GM19023 (cell line): ENCODE measurements at regions not wholly inside any gene's neighbourhood (a gene's known extent, or its start where the extent isn't known, plus 50 kb on each side); places are given as distances from the start of the nearest gene placed in this dataset.
A peak's percentile ranks its signal among the peaks of the same experiment; 100 is the strongest.
"Not testable (repeated sequence)": the region's sequence is repeated elsewhere in the genome, so short reads cannot be mapped to it uniquely, and the experiment has no call there.

Experiments used
- ATAC-seq: cut with Tn5 transposase; IDR thresholded peaks from one replicate; pipeline ENCODE4 v1.9.1; 2021; ENCODE audit warnings: mild to moderate bottlenecking, moderate library complexity; ENCODE audit not compliant: unreplicated experiment

- ATAC-seq = no peak
These were observed 235.8 kb downstream of the EPHA7 start for GRCh38 chr6:93183531-93183972.

- ATAC-seq = no peak
These were observed 236.3 kb downstream of the EPHA7 start for GRCh38 chr6:93182938-93183479.

- no peak for ATAC-seq
These were observed 241.4 kb downstream of the EPHA7 start for GRCh38 chr6:93177918-93178317.

- no peak for ATAC-seq
These were observed 241.9 kb downstream of the EPHA7 start for GRCh38 chr6:93177438-93177837.

GRCh38 chr6:93176070-93176469 is 243.3 kb downstream of the EPHA7 start:
- peak; percentile 84 for ATAC-seq

GRCh38 chr6:93173573-93173972 is 245.8 kb downstream of the EPHA7 start:
- ATAC-seq = not testable (repeated sequence)

GRCh38 chr6:93165850-93166430 is 253.4 kb downstream of the EPHA7 start:
- no peak for ATAC-seq

- ATAC-seq = no peak
These were observed 254.6 kb downstream of the EPHA7 start for GRCh38 chr6:93164781-93165180.

GRCh38 chr6:93163146-93163545 is 256.2 kb downstream of the EPHA7 start:
- no peak for ATAC-seq

- ATAC-seq = peak; percentile 64
These were observed 279.8 kb downstream of the EPHA7 start for GRCh38 chr6:93139408-93140081.

GRCh38 chr6:93136111-93136510 is 283.2 kb downstream of the EPHA7 start:
- no peak for ATAC-seq

- ATAC-seq = no peak
These were observed 295.2 kb downstream of the EPHA7 start for GRCh38 chr6:93124006-93124632.

- no peak for ATAC-seq
These were observed 295.8 kb downstream of the EPHA7 start for GRCh38 chr6:93123585-93123984.

GRCh38 chr6:93120154-93120742 is 299.1 kb downstream of the EPHA7 start:
- ATAC-seq = no peak

- ATAC-seq = no peak
These were observed 313.5 kb downstream of the EPHA7 start for GRCh38 chr6:93105907-93106306.

- no peak for ATAC-seq
These were observed 314.3 kb downstream of the EPHA7 start for GRCh38 chr6:93105017-93105416.

GRCh38 chr6:93104195-93104817 is 315.1 kb downstream of the EPHA7 start:
- ATAC-seq = no peak

GRCh38 chr6:93088621-93089501 is 330.5 kb downstream of the EPHA7 start:
- ATAC-seq = no peak

- ATAC-seq = no peak
These were observed 331.8 kb downstream of the EPHA7 start for GRCh38 chr6:93087606-93088005.

- no peak for ATAC-seq
These were observed 333.0 kb downstream of the EPHA7 start for GRCh38 chr6:93086351-93086750.
